A549 (cell line): ENCODE measurements at regions not wholly inside any gene's neighbourhood (a gene's known extent, or its start where the extent isn't known, plus 50 kb on each side); places are given as distances from the start of the nearest gene placed in this dataset.

Experiments used
- CTCF ChIP-seq: fragments of >200 bp; sonication (Bioruptor Twin); formaldehyde crosslinking; IDR thresholded peaks from 3 replicates; pipeline ENCODE4 v1.5.1; 2016
- HOXA7 ChIP-seq: fragments of 250-450 bp; sonication (Bioruptor Pico); IDR thresholded peaks from 2 replicates; pipeline ENCODE4 v1.5.0; 2020; ENCODE audit warnings: mild to moderate bottlenecking, moderate library complexity
- RFX5 ChIP-seq: fragments of 450-650 bp; IDR thresholded peaks from 2 replicates; pipeline ENCODE4 v1.7.1; 2014; ENCODE audit warnings: antibody characterized with exemption, mild to moderate bottlenecking, moderate library complexity

GRCh38 chr12:125683748-125684381 lies 618.6 kb downstream of the AACS start:
- TF ChIP-seq HOXA7 (CRISPR knock-in tag) = no peak
- no peak for TF ChIP-seq RFX5
- TF ChIP-seq CTCF = no peak
